HL-60 (cell line): ENCODE measurements at regions not wholly inside any gene's neighbourhood (a gene's known extent, or its start where the extent isn't known, plus 50 kb on each side); places are given as distances from the start of the nearest gene placed in this dataset.

Experiments
- CTCF ChIP-seq: IDR thresholded peaks from one replicate; pipeline ENCODE4 v1.5.1; 2011; ENCODE audit warnings: low read length, control low read depth, inconsistent platforms; ENCODE audit not compliant: insufficient read depth
- GABPA ChIP-seq: IDR thresholded peaks from 2 replicates; pipeline ENCODE4 v1.6.1; 2012; ENCODE audit warnings: low read depth
- POLR2AphosphoS5 ChIP-seq: IDR thresholded peaks from 2 replicates; pipeline ENCODE4 v1.6.1; 2012; ENCODE audit warnings: low read depth
- SPI1 ChIP-seq: IDR thresholded peaks from 2 replicates; pipeline ENCODE4 v1.6.1; 2012; ENCODE audit warnings: low read depth, mild to moderate bottlenecking, borderline replicate concordance

DNA sequence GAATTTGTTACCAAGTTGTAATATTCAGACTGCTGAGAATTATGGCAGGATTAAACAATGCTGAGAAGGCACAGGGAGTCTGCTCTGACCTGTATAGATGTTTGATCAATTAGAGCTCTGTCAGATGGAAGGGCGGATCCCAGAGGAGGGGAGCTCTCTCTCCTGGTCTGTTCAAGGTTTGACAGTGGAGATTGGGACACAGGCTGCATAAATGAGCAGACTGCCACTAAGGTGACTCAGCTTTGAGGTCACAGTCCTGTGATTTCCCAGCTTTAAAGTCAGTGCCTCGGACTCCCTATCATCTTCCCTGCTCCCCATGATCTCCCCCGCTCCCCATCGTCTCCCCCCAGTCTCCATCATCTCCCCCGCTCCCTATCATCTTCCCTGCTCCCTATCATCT is 59.2 kb upstream of the SLC22A23 start:
- TF ChIP-seq CTCF (no peak), GABPA (no peak), POLR2AphosphoS5 (no peak), SPI1 (no peak)
